ENCODE measurements at regions not wholly inside any gene's neighbourhood (a gene's known extent, or its start where the extent isn't known, plus 50 kb on each side); places are given as distances from the start of the nearest gene placed in this dataset.

DNA sequence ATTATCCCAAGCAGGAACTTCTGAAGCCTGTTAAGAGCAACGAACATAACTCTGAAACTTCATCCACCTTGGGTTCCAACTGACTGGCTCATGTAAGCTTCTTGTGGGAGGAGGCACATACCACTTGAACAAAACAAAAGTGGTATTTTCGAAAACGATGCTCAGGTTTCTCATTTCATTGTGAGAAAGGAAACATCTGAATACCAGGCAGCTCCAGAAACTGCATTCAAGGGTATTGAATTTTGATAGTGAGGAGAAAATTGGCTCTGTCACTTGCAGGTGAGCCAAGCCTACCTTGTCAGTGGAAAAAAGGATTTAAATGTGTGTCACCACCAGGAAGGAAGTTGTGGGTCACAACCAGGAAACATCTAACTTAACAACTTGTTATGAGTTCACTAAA is 218.1 kb upstream of the SATB1 start:
- no peaks in the 10 kb centered on the region for H3K9me3 ChIP-seq (ENCODE audit: severe bottlenecking)
- H3K27me3 ChIP-seq (ENCODE audit: insufficient read depth, low read depth, severe bottlenecking): no peaks in the 10 kb centered on the region
- no peaks in the 10 kb centered on the region for H3K36me3 ChIP-seq
- H3K4me3 ChIP-seq (ENCODE audit: low read depth, low read length): no peak overlapping the region
- H3K27ac ChIP-seq: no peak overlapping the region
- TF ChIP-seq, protein P1, sequence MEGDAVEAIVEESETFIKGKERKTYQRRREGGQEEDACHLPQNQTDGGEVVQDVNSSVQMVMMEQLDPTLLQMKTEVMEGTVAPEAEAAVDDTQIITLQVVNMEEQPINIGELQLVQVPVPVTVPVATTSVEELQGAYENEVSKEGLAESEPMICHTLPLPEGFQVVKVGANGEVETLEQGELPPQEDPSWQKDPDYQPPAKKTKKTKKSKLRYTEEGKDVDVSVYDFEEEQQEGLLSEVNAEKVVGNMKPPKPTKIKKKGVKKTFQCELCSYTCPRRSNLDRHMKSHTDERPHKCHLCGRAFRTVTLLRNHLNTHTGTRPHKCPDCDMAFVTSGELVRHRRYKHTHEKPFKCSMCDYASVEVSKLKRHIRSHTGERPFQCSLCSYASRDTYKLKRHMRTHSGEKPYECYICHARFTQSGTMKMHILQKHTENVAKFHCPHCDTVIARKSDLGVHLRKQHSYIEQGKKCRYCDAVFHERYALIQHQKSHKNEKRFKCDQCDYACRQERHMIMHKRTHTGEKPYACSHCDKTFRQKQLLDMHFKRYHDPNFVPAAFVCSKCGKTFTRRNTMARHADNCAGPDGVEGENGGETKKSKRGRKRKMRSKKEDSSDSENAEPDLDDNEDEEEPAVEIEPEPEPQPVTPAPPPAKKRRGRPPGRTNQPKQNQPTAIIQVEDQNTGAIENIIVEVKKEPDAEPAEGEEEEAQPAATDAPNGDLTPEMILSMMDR (IDR thresholded peaks at IDR 0.05; ENCODE audit: low read depth, low read length): no peak
- no peak for DNase-seq

DNA sequence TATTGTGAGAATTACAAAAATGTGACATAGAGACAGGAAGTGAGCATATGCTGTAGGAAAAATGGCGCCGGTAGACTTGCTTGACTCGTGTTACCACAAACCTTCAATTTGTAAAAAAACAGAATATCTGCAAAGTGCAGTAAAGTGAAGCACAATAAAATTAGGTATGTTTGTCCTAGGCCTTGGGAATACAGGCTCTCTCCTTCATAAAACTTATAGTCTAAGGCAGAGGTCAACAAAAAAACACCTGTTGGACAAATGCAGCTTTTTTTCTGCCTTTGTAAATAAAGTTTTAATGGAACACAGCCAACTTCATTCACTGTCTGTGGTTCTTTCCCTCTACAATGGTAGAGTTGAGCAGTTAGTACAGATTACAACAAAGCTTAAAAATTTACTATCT is 216.8 kb upstream of the SATB1 start:
- H3K27ac ChIP-seq: no peak overlapping the region
- no peak for DNase-seq
- H3K27me3 ChIP-seq (ENCODE audit: insufficient read depth, low read depth, severe bottlenecking): no peaks in the 10 kb centered on the region
- TF ChIP-seq, protein P1 (IDR thresholded peaks at IDR 0.05; ENCODE audit: low read depth, low read length): no peak
- H3K4me3 ChIP-seq (ENCODE audit: low read depth, low read length): no peak overlapping the region
- no peaks in the 10 kb centered on the region for H3K36me3 ChIP-seq
- no peaks in the 10 kb centered on the region for H3K9me3 ChIP-seq (ENCODE audit: severe bottlenecking)

DNA sequence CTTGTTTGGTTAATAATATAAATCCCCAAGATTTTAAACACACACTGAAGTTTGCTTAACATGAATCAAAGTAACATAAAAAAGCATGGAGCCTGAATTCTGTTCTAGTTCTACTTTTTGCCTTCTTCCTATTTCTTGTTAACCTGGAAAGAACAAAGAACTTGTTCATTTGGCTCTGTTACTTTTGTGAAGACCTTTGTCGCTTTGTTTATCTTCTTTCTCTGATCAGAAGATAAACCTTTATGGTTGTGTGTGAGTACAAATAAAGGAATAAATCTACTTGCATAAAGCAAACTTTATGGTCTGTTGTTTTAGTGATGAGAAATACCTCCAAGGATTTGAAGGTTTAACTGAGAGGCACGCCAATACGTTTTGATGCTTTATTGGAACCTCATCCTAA is 210.1 kb upstream of the SATB1 start:
- Histone ChIP-seq H3K27ac (no peak overlapping the region), H3K36me3 (no peaks in the 10 kb centered on the region), H3K4me3 (ENCODE audit: low read depth, low read length) (no peak overlapping the region), H3K27me3 (ENCODE audit: insufficient read depth, low read depth, severe bottlenecking) (no peaks in the 10 kb centered on the region), H3K9me3 (ENCODE audit: severe bottlenecking) (no peaks in the 10 kb centered on the region)
- DNase-seq: no peak
- TF ChIP-seq, protein P1 (IDR thresholded peaks at IDR 0.05; ENCODE audit: low read depth, low read length): no peak

DNA sequence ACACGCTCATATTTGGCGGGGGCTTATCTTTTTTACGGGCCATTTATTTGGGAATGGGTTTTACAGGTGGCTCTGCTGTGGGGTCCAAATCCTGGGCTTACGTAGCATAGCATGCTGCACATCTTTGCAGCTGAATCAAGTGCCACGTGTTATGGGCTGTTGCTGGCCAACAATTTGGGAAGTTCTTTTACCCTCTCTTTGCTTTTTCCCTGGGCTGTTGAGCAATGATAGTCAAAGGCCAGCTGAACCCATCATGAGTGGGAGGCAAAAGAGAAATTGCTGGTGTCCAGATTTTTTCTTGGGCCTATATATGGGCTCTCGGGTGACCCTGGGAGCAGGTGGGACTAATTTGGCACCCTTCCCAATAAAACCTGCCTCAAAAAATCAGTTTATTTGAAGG is 209.3 kb upstream of the SATB1 start:
- Histone ChIP-seq H3K36me3 (no peaks in the 10 kb centered on the region), H3K27ac (no peak overlapping the region), H3K27me3 (ENCODE audit: insufficient read depth, low read depth, severe bottlenecking) (no peaks in the 10 kb centered on the region), H3K4me3 (ENCODE audit: low read depth, low read length) (no peak overlapping the region), H3K9me3 (ENCODE audit: severe bottlenecking) (no peaks in the 10 kb centered on the region)
- TF ChIP-seq, protein P1 (IDR thresholded peaks at IDR 0.05; ENCODE audit: low read depth, low read length): no peak
- no peak for DNase-seq

DNA sequence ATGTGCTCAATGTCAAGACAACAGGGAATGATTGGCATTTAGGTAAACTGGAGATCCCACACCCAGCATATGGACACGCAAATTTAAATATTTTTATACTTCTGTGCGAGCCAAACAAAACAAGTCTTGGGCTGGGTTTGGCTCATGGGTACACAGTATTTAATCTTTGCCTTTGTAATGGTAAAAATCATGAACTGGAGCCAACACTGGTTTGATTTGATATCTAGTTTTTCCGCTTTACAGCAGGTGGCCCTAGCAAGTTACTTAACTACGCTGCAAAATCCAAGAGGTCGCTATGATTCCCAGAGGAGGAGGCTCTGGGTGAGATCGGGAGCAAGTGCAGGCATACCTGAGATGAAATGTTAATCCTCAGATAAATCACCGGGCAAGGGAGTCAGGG is 207.9 kb upstream of the SATB1 start:
- H3K27me3 ChIP-seq (ENCODE audit: insufficient read depth, low read depth, severe bottlenecking): no peaks in the 10 kb centered on the region
- TF ChIP-seq, protein P1 (IDR thresholded peaks at IDR 0.05; ENCODE audit: low read depth, low read length): no peak
- H3K36me3 ChIP-seq: no peaks in the 10 kb centered on the region
- H3K4me3 ChIP-seq (ENCODE audit: low read depth, low read length): no peak overlapping the region
- DNase-seq: no peak
- H3K9me3 ChIP-seq (ENCODE audit: severe bottlenecking): no peaks in the 10 kb centered on the region
- no peak overlapping the region for H3K27ac ChIP-seq

DNA sequence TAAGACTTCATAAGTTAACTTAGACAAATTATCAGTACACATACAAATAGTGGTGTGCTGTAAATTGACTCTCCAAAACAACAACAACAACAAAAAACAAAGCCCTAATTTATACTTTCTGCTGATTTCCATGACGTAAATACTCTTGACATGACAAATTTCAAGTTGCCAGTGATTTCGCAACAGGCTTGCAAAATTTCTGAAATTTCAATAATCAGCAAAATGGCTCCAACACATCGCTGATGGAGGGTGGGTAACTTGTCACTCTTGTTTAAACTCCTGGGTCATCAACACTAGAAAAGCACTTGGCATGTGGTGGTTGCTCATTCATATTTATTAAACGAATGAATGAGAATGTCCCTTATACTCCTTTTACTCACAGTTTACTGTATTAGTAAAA is 205.2 kb upstream of the SATB1 start:
- Histone ChIP-seq H3K36me3 (no peaks in the 10 kb centered on the region), H3K27ac (no peak overlapping the region), H3K27me3 (ENCODE audit: insufficient read depth, low read depth, severe bottlenecking) (no peaks in the 10 kb centered on the region), H3K4me3 (ENCODE audit: low read depth, low read length) (no peak overlapping the region), H3K9me3 (ENCODE audit: severe bottlenecking) (no peaks in the 10 kb centered on the region)
- TF ChIP-seq, protein P1 (IDR thresholded peaks at IDR 0.05; ENCODE audit: low read depth, low read length): no peak
- no peak for DNase-seq

Measured in WERI-Rb-1 (cell line).